ENCODE measurements at regions not wholly inside any gene's neighbourhood (a gene's known extent, or its start where the extent isn't known, plus 50 kb on each side); places are given as distances from the start of the nearest gene placed in this dataset.
A peak's percentile ranks its signal among the peaks of the same experiment; 100 is the strongest.
"Not testable (repeated sequence)": the region's sequence is repeated elsewhere in the genome, so short reads cannot be mapped to it uniquely, and the experiment has no call there.

GRCh38 chr2:106261871-106262321, 67.8 kb upstream of the UXS1 start:
- Mint-ChIP-seq H3K27me3 (ENCODE audit: low read depth in 3 of 3) (no peaks in the 10 kb centered on the region), H3K9me3 (no peaks in the 10 kb centered on the region), H3K36me3 (no peaks in the 10 kb centered on the region), H3K4me1 (peaks cover 7% of the 10 kb centered on the region in 2 donors), H3K27ac (peak overlapping the region in 1 of 6 donors; percentile 54), H3K4me3 (peak overlapping the region in 1 of 5 donors; percentile 32)
- no peak for DNase-seq

- not testable (repeated sequence) for DNase-seq; H3K36me3 Mint-ChIP-seq; H3K4me1 Mint-ChIP-seq; H3K27me3 Mint-ChIP-seq (ENCODE audit: low read depth in 3 of 3); H3K27ac Mint-ChIP-seq; H3K4me3 Mint-ChIP-seq; H3K9me3 Mint-ChIP-seq
These were observed 64.8 kb upstream of the UXS1 start for GRCh38 chr2:106258859-106259258.

GRCh38 chr2:106257830-106258229, 63.7 kb upstream of the UXS1 start:
- Mint-ChIP-seq H3K4me3 (no peak overlapping the region), H3K27ac (no peak overlapping the region), H3K36me3 (no peaks in the 10 kb centered on the region), H3K27me3 (ENCODE audit: low read depth in 3 of 3) (peaks cover 0 to 2% (median 0%) of the 10 kb centered on the region in 3 donors), H3K4me1 (no peaks in the 10 kb centered on the region), H3K9me3 (no peaks in the 10 kb centered on the region)
- DNase-seq: no peak

DNA sequence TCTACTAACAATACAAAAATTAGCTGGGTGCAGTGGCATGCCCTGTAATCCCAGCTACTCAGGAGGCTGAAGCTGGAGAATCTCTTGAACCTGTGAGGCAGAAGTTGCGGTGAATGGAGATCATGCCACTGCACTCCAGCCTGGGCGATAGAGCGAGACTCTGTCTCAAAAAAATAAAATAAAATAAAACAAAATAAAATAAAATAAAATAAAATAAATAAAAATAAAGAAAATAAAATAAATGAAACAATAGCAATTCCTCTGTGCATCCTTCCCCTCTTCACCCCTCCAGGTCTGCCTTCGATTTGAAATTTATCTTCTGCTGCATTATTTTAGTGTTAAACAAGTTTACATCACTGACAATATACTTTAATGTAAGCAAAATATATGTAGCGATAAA, 63.0 kb upstream of the UXS1 start:
- no peak for DNase-seq
- Mint-ChIP-seq H3K27me3 (ENCODE audit: low read depth in 3 of 3) (peaks cover 0 to 2% (median 0%) of the 10 kb centered on the region in 3 donors), H3K4me3 (no peak overlapping the region), H3K27ac (no peak overlapping the region), H3K4me1 (no peaks in the 10 kb centered on the region), H3K36me3 (no peaks in the 10 kb centered on the region), H3K9me3 (no peaks in the 10 kb centered on the region)

DNA sequence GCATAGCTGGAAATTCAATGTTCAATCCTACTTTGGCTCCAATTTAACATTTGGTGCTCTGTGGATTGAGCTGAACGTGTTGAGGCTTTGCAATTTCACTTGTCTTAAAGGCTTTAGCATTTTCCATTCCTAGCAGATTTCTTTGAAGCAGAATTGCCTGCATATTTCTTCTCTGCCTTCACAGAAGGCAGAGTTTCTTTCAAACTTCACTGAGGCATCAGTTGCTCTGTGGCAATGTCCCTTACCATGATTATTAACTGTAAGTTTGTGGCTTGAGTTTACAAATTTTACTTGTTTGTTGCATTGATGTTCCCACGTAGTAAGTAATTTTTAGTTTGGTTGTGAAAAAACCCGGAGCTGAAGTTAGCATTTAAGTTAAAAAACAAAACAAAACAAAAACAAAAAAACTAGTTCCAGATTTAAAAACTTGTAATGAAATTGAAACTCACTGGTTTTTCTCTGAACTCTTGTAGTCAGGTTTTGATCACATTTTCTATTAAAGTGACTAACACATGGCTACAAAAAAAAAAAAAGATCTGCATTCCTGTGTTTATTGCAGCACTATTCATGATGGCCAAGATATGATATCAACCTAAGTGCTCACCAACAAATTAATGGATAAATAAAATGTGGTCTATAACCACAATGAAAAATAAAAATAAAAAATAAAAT, 55.2 kb upstream of the UXS1 start:
- DNase-seq; H3K27me3 Mint-ChIP-seq (ENCODE audit: low read depth in 3 of 3); H3K27ac Mint-ChIP-seq; H3K36me3 Mint-ChIP-seq; H3K9me3 Mint-ChIP-seq; H3K4me3 Mint-ChIP-seq; H3K4me1 Mint-ChIP-seq: not testable (repeated sequence)

DNA sequence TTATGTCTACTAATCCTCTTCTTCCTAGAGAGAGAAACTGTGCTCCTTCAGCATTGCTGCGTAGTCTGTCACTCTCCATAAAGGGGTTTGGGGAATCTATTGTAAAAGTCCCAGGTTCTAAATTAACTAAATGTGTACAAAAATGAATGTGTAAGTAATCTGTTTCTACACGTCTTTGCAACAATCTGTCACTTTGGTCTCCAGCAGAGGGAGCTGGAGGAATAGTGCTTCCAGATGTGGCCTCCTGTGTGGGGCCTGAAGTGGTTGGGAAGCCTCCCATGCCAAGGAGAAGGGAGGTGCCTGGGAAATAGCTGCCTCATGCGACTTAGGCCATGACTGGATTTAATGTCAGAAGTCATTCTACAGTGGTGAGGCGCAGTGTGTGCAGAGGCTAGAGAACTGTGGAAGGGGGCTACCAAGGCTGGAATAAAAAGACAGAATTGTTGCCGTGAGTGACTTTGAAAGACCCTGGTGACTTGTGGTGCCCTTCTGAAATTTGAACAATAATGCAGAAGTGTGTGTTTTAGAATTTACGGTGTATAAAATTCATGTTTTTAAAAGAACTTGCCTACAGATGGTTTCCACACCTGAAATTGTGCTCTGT, 54.5 kb upstream of the UXS1 start:
- DNase-seq: peak in 1 of 3 donors; percentile 5
- H3K4me1 Mint-ChIP-seq; H3K36me3 Mint-ChIP-seq; H3K27me3 Mint-ChIP-seq (ENCODE audit: low read depth in 3 of 3); H3K9me3 Mint-ChIP-seq; H3K27ac Mint-ChIP-seq; H3K4me3 Mint-ChIP-seq: not testable (repeated sequence)

All from immature natural killer cell (primary cell).